Middle frontal gyrus (tissue), 1 donor: ENCODE measurements at regions not wholly inside any gene's neighbourhood (a gene's known extent, or its start where the extent isn't known, plus 50 kb on each side); places are given as distances from the start of the nearest gene placed in this dataset.

Experiments used
- DNase-seq: peaks from one replicate; pipeline ENCODE4 v3.0.0-alpha.2; 2015; ENCODE audit warnings: low spot score; ENCODE audit errors: extremely low spot score

- DNase-seq, result no peak
Observed at GRCh38 chr3:13174011-13174802, 101.0 kb upstream of the IQSEC1 start.

DNA sequence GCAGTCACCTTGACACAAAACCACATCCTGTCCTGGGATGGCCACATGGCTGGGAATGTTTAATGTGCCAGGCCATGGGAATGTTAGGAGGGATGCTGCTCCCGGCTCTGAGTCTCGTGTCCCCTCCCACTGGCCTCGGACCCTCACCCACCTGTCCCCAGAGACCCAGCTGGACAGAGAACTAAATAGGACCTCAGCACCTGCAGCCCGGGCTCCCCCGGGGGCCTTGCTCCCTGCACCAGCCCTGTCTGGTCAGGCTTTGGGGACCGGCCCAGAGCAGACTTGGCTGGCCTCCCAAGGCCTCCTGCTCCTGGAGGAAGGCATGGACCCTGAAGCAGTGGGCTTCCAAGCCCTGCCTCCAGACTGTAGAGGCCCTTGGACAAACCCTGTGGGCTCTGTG, 100.0 kb upstream of the IQSEC1 start:
- no peak for DNase-seq

DNA sequence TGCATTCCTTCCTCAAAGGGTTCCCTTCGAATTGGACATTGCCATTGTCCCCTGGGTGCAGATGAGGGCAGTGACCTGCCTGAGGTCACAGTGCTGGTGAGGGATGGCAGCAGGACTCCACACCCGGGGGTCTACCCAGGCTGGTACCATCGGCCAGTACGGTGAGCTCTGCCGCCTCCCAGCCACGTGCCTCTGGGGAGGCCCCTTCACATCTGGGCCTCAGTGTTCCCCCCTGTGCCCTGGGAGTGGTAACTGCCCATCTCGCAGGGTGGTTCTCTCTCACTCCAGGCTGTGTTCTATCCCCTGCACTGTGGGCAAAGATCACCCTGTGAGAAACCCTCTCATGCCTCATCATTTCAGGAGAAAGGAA, 99.4 kb upstream of the IQSEC1 start:
- no peak for DNase-seq

GRCh38 chr3:13171704-13172643, 98.7 kb upstream of the IQSEC1 start:
- no peak for DNase-seq

DNA sequence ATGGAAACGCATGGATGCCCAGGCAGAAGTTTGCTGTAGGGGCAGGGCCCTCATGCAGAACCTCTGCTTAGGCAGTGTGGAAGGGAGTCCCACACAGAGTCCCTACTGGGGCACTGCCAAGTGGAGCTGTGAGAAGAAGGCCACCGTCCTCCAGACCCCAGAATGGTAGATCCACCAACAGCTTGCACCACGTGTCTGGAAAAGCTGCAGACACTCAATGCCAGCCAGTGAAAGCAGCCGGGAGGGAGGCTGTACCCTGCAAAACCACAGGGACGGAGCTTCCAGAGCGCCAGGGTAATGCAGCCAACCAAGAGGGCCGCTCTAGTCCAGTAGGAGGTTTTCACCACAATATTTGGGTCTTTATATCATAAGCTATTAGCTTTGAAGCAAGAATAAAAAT, 97.1 kb upstream of the IQSEC1 start:
- DNase-seq, result no peak

GRCh38 chr3:13168391-13168790, 95.2 kb upstream of the IQSEC1 start:
- DNase-seq, result no peak

GRCh38 chr3:13167829-13168228, 94.6 kb upstream of the IQSEC1 start:
- DNase-seq, result no peak

DNA sequence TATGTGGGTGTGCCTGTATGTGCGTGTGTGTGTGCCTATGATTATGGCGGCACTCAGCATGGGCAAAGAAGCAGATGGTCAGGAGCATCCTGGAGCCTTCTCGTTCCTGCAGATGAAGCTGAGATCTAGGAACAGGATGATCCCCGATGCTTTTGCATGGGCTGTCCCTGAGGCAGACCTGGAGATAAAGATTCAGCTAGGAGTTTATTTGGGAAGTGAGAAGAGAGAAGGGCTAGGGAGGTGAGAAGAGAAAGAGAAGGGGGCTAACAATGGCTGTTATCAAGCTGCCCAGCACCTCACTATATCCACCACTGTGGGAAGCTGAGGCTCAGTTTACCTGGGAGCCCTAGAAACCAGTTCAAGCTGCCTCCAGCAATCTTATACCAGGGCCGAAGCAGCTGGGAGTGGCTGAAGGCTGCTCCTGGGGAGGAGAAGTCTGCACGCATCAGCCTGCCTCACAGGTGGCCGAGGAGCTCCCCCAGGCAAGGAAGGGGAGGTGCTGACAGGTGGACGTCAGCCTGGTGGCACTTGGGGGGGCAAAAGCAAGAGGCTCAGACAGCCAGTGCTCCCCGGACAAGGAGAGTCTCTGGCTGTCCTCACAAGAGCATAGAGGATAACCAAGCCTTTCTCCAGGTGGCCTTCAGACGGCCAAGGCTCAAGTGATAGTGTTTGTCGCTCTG, 94.0 kb upstream of the IQSEC1 start:
- DNase-seq, result no peak

GRCh38 chr3:13166243-13167063, 93.2 kb upstream of the IQSEC1 start:
- no peak for DNase-seq

DNA sequence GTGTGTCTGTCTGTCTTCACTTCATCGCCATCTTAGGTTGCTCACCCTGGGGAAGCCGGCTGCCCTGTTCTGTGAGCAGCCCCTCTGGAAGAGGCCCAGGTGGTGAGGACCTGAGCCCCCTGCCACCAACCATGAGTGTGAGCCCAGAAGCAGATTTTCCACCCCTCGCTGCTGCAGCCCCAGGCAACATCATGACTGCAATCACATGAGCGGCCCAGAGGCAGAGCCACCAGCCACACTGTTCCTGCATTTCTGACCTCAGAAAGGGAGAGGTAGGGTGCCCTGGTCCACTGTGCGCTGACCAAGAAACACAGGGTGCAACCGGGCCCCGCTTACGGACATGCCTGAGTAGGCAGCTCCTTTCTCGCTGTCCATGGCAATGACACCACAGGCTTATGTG, 92.3 kb upstream of the IQSEC1 start:
- no peak for DNase-seq

DNA sequence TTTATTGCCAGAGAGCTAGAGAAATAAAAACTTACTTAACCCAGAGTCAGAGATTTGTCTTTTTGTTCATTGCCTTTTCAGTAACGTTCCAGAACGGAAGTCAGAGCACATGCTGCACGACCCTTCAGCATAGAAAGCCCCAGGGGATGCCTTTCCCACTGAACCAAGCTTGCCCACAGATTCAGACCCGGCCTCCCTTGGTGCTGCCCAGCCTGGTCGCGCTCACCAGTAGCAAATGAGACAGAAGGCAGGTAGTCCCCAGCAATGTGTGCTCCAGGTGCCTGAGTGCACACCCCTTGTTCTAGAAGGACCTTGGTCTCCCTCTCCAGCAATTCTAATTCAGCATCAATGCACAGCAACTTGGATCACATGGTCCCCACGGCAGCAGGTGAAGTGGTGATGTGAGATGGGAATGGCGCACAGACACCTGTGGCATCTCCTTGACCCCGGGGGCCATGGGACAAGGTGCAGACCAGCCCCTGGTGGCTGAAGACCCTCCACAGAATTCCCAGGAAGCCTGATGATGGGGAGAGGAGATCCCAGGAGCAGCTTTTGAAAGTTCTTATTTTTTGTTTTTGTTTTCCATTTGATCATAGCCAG, 91.8 kb upstream of the IQSEC1 start:
- no peak for DNase-seq

- no peak for DNase-seq
Observed at GRCh38 chr3:13163848-13164382, 90.7 kb upstream of the IQSEC1 start.

- no peak for DNase-seq
Observed at GRCh38 chr3:13162549-13163320, 89.5 kb upstream of the IQSEC1 start.

DNA sequence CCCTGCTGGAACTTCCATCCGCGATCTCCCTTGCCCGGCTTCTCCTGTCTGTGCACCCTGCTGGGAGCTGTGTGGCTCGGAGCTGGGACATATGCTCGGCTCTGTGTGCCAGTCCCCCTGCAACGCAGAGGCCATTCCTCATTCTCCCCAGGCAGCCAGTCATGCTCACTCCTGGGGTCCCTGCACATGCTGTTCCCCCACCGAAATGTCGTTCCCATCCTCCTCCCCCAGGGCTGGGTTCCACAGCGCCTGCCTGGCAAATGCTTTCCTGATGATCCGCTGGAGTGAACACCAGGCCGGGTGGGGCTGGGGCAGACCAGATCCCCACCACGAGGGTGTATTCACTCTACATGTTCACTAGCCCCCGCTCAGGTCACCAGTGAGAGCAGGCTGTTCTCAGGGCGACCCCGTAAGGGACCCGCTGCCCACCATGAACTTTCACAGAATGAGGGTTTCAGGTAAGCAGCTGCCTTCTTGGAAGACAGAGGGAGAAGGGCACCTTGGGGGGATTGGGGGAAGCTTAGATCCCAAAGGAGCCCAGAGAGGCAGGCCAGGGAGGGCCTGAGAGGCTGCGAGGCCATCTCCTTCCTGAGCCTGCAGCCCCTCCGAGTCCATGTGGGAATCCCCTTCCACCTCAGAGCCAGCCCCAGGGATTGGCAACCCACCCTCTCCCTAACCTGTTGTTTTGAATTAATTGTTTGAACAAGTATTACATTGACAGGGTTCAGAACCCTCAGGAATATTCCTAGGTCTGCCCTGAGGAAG, 88.7 kb upstream of the IQSEC1 start:
- DNase-seq, result no peak

DNA sequence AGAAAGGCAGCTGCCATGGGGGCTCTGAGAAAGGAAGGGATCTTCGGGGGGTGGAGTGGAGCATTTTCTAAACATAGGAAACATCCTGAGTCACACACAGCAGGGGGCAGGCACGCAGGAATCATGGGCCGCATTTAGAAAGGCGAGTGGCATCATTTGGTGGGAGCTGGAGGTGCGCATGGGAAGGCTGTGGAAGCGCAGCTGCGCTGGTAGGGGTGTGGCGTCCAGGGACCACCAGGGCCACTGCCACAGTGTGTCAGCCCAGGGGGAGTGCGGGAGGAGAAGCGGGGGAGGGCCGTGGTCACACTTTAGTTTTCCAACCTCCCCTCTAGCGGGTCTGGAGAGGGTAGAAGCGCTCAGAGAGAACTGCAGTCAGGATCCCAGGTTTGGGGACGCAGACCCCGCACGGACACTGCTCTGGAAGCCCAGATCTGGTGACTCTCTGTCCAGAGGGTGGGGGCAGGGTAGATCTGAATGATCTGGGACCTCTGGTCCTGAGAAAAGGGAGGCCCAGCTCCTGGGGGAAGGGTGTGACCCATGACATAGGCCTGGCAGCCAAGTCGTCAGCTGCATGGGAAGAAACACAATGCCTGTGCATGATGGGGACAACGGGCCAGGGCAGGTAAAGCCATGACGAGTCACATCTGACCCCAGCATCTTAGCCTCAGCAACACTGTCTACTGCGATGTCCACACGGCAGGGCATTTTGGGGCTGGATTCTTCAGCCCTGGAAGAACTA, 88.0 kb upstream of the IQSEC1 start:
- no peak for DNase-seq

GRCh38 chr3:13160619-13161018, 87.4 kb upstream of the IQSEC1 start:
- no peak for DNase-seq

GRCh38 chr3:13159890-13160289, 86.7 kb upstream of the IQSEC1 start:
- DNase-seq, result no peak

- DNase-seq, result peak; percentile 32
Observed at GRCh38 chr3:13158871-13159270, 85.6 kb upstream of the IQSEC1 start.
